ENCODE measurements at regions not wholly inside any gene's neighbourhood (a gene's known extent, or its start where the extent isn't known, plus 50 kb on each side); places are given as distances from the start of the nearest gene placed in this dataset.

- Histone ChIP-seq H3K27ac (no peak overlapping the region), H3K27me3 (no peaks in the 10 kb centered on the region), H3K36me3 (no peaks in the 10 kb centered on the region), H3K4me1 (no peaks in the 10 kb centered on the region), H3K4me3 (no peak overlapping the region), H3K9me3 (peaks cover 4% of the 10 kb centered on the region)
- DNase-seq (ENCODE audit: low spot score in 2 of 2), result no peak
- 92% methylated on average over 21 of the region's 21 CpGs for WGBS
- TF ChIP-seq POLR2AphosphoS5 (IDR thresholded peaks at IDR 0.05) (no peak), EP300 (IDR thresholded peaks at IDR 0.05) (no peak), POLR2A (IDR thresholded peaks at IDR 0.05) (no peak)
- TF ChIP-seq, protein P1, sequence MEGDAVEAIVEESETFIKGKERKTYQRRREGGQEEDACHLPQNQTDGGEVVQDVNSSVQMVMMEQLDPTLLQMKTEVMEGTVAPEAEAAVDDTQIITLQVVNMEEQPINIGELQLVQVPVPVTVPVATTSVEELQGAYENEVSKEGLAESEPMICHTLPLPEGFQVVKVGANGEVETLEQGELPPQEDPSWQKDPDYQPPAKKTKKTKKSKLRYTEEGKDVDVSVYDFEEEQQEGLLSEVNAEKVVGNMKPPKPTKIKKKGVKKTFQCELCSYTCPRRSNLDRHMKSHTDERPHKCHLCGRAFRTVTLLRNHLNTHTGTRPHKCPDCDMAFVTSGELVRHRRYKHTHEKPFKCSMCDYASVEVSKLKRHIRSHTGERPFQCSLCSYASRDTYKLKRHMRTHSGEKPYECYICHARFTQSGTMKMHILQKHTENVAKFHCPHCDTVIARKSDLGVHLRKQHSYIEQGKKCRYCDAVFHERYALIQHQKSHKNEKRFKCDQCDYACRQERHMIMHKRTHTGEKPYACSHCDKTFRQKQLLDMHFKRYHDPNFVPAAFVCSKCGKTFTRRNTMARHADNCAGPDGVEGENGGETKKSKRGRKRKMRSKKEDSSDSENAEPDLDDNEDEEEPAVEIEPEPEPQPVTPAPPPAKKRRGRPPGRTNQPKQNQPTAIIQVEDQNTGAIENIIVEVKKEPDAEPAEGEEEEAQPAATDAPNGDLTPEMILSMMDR (IDR thresholded peaks at IDR 0.05), result no peak
Measured at GRCh38 chr5:20615888-20616563, 628.0 kb upstream of the CDH18 start.

- H3K9me3 ChIP-seq, result peaks cover 4% of the 10 kb centered on the region
- TF ChIP-seq POLR2AphosphoS5 (IDR thresholded peaks at IDR 0.05), result no peak
- no peak for TF ChIP-seq POLR2A (IDR thresholded peaks at IDR 0.05)
- TF ChIP-seq, protein P1 (IDR thresholded peaks at IDR 0.05), result no peak
- TF ChIP-seq EP300 (IDR thresholded peaks at IDR 0.05), result no peak
- no peaks in the 10 kb centered on the region for H3K27me3 ChIP-seq
- no peak for DNase-seq (ENCODE audit: low spot score in 2 of 2)
- H3K36me3 ChIP-seq, result no peaks in the 10 kb centered on the region
- H3K4me1 ChIP-seq, result no peaks in the 10 kb centered on the region
- no peak overlapping the region for H3K4me3 ChIP-seq
- H3K27ac ChIP-seq, result no peak overlapping the region
- 78% methylated on average over 6 of the region's 6 CpGs for WGBS
Measured at GRCh38 chr5:20611620-20612019, 623.6 kb upstream of the CDH18 start.

- TF ChIP-seq, protein P1 (IDR thresholded peaks at IDR 0.05), result no peak
- TF ChIP-seq EP300 (IDR thresholded peaks at IDR 0.05), result no peak
- no peak for TF ChIP-seq POLR2AphosphoS5 (IDR thresholded peaks at IDR 0.05)
- TF ChIP-seq POLR2A (IDR thresholded peaks at IDR 0.05), result no peak
- DNase-seq (ENCODE audit: low spot score in 2 of 2), result no peak
- Histone ChIP-seq H3K36me3 (no peaks in the 10 kb centered on the region), H3K27ac (no peak overlapping the region), H3K9me3 (no peaks in the 10 kb centered on the region), H3K27me3 (no peaks in the 10 kb centered on the region), H3K4me1 (no peaks in the 10 kb centered on the region), H3K4me3 (no peak overlapping the region)
- WGBS, result 29% methylated on average over 4 of the region's 4 CpGs
Measured at GRCh38 chr5:20610681-20611080, 622.7 kb upstream of the CDH18 start.

- TF ChIP-seq POLR2AphosphoS5 (IDR thresholded peaks at IDR 0.05), result no peak
- TF ChIP-seq EP300 (IDR thresholded peaks at IDR 0.05), result no peak
- TF ChIP-seq POLR2A (IDR thresholded peaks at IDR 0.05), result no peak
- TF ChIP-seq, protein P1 (IDR thresholded peaks at IDR 0.05), result no peak
- no peak overlapping the region for H3K4me3 ChIP-seq
- H3K4me1 ChIP-seq, result no peaks in the 10 kb centered on the region
- DNase-seq (ENCODE audit: low spot score in 2 of 2), result no peak
- no peaks in the 10 kb centered on the region for H3K36me3 ChIP-seq
- WGBS, result 75% methylated on average over 1 of the region's 1 CpG
- no peaks in the 10 kb centered on the region for H3K9me3 ChIP-seq
- no peak overlapping the region for H3K27ac ChIP-seq
- no peaks in the 10 kb centered on the region for H3K27me3 ChIP-seq
Measured at GRCh38 chr5:20609126-20609525, 621.1 kb upstream of the CDH18 start.

GRCh38 chr5:20608567-20608966 lies 620.6 kb upstream of the CDH18 start:
- H3K9me3 ChIP-seq, result no peaks in the 10 kb centered on the region
- TF ChIP-seq POLR2A (IDR thresholded peaks at IDR 0.05) (no peak), EP300 (IDR thresholded peaks at IDR 0.05) (no peak), POLR2AphosphoS5 (IDR thresholded peaks at IDR 0.05) (no peak)
- TF ChIP-seq, protein P1 (IDR thresholded peaks at IDR 0.05), result no peak
- H3K4me1 ChIP-seq, result no peaks in the 10 kb centered on the region
- no peak for DNase-seq (ENCODE audit: low spot score in 2 of 2)
- H3K36me3 ChIP-seq, result no peaks in the 10 kb centered on the region
- no peak overlapping the region for H3K27ac ChIP-seq
- H3K4me3 ChIP-seq, result no peak overlapping the region
- H3K27me3 ChIP-seq, result no peaks in the 10 kb centered on the region

Data from suprapubic skin (tissue), 4 donors.